Upper lobe of right lung (tissue), 1 donor: ENCODE measurements at regions not wholly inside any gene's neighbourhood (a gene's known extent, or its start where the extent isn't known, plus 50 kb on each side); places are given as distances from the start of the nearest gene placed in this dataset.

ENCODE experiments used
- ATAC-seq: fragments of 200-7000 bp; cut with Tn5 transposase; one replicate; pipeline ENCODE4 v1.9.1; 2020; ENCODE audit warnings: mild to moderate bottlenecking, moderate library complexity
- DNase-seq: peaks from one replicate; pipeline ENCODE4 v3.0.0-alpha.2; 2020
- H3K27ac ChIP-seq: fragments of 200-600 bp; one replicate; pipeline ENCODE4 v1.8.0; 2022
- H3K27me3 ChIP-seq: fragments of 200-600 bp; one replicate; pipeline ENCODE4 v1.8.0; 2022; ENCODE audit warnings: mild to moderate bottlenecking
- H3K36me3 ChIP-seq: fragments of 200-600 bp; one replicate; pipeline ENCODE4 v1.8.0; 2022
- H3K4me1 ChIP-seq: fragments of 200-600 bp; one replicate; pipeline ENCODE4 v1.8.0; 2022
- H3K4me3 ChIP-seq: fragments of 200-600 bp; one replicate; pipeline ENCODE4 v1.8.0; 2022; ENCODE audit warnings: mild to moderate bottlenecking
- H3K9me3 ChIP-seq: fragments of 200-600 bp; one replicate; pipeline ENCODE4 v1.8.0; 2022
- intact Hi-C: fragments of 100-400 bp; cut with DNase I; formaldehyde crosslinking; loops from one replicate; pipeline ENCODE4 v1.11.0; 2022
- TF ChIP-seq, protein P1 (sequence below): fragments of 200-600 bp; IDR thresholded peaks from one replicate; pipeline ENCODE4 v1.8.0; 2022; ENCODE audit warnings: antibody characterized with exemption
- donor health status: DM: no; HTN: yes; CAD: no; lungs with severe emphysema.

DNA sequence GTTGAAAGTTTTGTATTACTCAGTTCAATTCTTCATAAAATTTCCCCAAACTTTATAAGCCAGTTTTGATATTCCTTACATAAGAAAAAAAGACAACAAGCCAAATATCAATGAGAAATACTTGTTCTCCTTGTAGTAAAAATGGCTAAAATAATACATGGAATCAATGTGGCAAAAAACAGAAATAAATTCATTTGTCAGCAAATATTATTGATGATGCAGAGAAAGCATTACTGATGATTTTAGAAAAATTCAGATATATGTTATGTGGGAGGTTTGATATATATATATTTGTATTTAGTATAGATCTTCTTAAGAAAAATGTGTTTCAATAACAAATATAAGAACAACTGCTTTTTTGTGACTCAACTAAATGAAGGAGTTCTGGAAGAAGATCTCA is 127.0 kb upstream of the PUM3 start:
- ATAC-seq: no peak
- H3K27me3 ChIP-seq: no peaks in the 10 kb centered on the region
- no peak overlapping the region for H3K27ac ChIP-seq
- H3K36me3 ChIP-seq: no peaks in the 10 kb centered on the region
- no peaks in the 10 kb centered on the region for H3K4me1 ChIP-seq
- H3K4me3 ChIP-seq: no peak overlapping the region
- DNase-seq: no peak
- intact Hi-C loops: no loop called here
- TF ChIP-seq, protein P1, sequence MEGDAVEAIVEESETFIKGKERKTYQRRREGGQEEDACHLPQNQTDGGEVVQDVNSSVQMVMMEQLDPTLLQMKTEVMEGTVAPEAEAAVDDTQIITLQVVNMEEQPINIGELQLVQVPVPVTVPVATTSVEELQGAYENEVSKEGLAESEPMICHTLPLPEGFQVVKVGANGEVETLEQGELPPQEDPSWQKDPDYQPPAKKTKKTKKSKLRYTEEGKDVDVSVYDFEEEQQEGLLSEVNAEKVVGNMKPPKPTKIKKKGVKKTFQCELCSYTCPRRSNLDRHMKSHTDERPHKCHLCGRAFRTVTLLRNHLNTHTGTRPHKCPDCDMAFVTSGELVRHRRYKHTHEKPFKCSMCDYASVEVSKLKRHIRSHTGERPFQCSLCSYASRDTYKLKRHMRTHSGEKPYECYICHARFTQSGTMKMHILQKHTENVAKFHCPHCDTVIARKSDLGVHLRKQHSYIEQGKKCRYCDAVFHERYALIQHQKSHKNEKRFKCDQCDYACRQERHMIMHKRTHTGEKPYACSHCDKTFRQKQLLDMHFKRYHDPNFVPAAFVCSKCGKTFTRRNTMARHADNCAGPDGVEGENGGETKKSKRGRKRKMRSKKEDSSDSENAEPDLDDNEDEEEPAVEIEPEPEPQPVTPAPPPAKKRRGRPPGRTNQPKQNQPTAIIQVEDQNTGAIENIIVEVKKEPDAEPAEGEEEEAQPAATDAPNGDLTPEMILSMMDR: no peak
- no peaks in the 10 kb centered on the region for H3K9me3 ChIP-seq

DNA sequence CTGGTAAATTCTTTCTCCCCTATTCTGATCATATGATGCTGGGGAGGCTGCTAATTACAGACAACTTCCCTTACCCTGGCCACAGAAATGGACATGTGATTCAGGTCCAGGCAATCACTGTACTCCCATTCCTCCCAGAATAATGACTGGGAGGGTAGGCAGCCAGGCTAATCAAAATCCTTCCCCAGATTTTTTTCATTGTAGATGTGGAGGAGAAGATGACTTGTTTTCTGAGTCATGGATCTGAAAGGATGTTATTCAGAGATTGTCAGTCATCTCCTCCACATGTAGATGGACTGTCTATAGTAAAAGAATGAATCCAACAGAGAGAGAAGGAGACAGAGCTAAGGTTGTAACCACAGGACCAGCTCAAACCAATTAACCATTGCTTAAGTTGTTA is 123.9 kb upstream of the PUM3 start:
- DNase-seq (no peak), ATAC-seq (no peak)
- no peak overlapping the region for H3K27ac ChIP-seq
- no peaks in the 10 kb centered on the region for H3K4me1 ChIP-seq
- intact Hi-C loops: no loop called here
- H3K4me3 ChIP-seq: no peak overlapping the region
- no peaks in the 10 kb centered on the region for H3K9me3 ChIP-seq
- H3K27me3 ChIP-seq: no peaks in the 10 kb centered on the region
- H3K36me3 ChIP-seq: no peaks in the 10 kb centered on the region
- TF ChIP-seq, protein P1: no peak

DNA sequence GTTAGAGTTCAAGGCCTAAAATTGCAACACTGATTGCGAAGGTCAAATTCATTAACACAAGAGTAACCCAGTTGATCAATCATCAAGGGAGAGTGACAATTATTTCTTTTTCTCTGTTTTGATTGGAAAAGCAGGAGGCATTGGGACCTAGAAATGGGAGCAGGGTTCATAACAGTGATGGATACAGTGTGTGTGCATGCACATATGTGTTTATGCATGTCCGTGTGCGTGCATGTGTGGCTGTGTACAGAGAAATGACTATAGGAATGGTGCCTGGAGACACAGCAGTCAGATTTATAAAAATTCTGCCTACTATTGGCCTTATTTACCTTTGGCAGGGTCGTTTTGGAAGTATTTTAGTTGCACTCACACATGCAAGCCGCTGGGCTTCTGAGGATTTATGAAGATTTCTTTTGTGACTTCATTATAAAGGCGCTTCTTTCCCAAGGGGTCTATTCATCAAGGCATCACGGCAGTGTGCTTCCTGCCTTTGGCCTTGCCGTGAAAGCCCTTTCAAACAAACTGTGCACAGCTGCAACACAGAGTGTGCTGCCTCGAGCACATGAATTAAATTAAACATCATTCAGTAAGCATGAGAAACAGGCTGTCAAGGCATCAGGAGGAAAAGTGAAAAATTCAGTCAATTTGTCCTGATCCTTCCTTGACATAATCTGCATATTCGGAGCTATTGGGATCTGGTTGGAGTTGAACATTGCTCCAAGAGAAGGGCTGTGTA is 122.8 kb upstream of the PUM3 start:
- Histone ChIP-seq H3K27me3 (no peaks in the 10 kb centered on the region), H3K36me3 (no peaks in the 10 kb centered on the region), H3K4me3 (no peak overlapping the region), H3K9me3 (no peaks in the 10 kb centered on the region), H3K4me1 (no peaks in the 10 kb centered on the region), H3K27ac (no peak overlapping the region)
- TF ChIP-seq, protein P1: no peak
- ATAC-seq (no peak), DNase-seq (no peak)
- intact Hi-C loops: no loop called here

DNA sequence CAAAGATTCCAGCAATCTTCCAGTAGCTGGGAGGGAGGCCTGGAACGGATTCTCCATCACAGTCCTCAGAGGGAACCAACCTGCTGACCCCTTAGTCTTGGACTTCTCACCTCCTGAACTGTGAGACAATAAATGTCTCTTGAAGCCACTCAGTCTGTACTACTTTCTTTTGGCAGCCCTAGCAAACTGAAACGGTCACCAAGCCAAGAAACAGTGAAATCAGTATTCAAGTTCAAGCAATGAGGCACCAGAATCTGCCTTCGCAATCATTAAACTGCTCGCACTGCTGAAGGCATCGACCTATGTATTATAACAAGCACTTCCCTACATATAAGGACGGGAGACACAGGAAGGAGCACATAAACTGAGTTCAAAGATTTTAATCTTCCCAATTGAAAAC is 120.6 kb upstream of the PUM3 start:
- DNase-seq: no peak
- H3K27ac ChIP-seq: no peak overlapping the region
- no peaks in the 10 kb centered on the region for H3K4me1 ChIP-seq
- no peaks in the 10 kb centered on the region for H3K27me3 ChIP-seq
- H3K36me3 ChIP-seq: no peaks in the 10 kb centered on the region
- ATAC-seq: no peak
- intact Hi-C loops: no loop called here
- no peak overlapping the region for H3K4me3 ChIP-seq
- TF ChIP-seq, protein P1: no peak
- no peaks in the 10 kb centered on the region for H3K9me3 ChIP-seq

DNA sequence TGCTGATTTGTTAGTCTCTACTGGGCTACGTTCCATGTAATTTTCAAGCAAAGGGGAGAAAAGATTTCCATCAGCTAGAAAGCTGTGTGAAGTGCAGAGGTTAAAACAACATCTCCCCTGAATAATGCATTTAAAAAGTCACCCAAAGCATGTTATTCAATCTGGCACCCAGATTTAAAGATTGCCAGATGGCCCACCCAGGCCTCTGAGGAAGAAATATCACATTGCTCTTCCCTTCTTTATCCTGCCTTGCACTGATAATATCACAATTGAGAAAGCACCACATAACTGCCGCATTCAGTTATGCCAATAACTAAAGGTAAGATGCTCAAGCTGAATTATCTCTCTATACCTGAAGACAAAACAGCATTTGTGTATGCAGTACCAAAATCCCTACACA is 119.4 kb upstream of the PUM3 start:
- intact Hi-C loops: no loop called here
- TF ChIP-seq, protein P1: no peak
- Histone ChIP-seq H3K9me3 (no peaks in the 10 kb centered on the region), H3K36me3 (no peaks in the 10 kb centered on the region), H3K27me3 (no peaks in the 10 kb centered on the region), H3K4me3 (no peak overlapping the region), H3K27ac (no peak overlapping the region), H3K4me1 (no peaks in the 10 kb centered on the region)
- ATAC-seq (no peak), DNase-seq (no peak)
